ENCODE measurements at regions not wholly inside any gene's neighbourhood (a gene's known extent, or its start where the extent isn't known, plus 50 kb on each side); places are given as distances from the start of the nearest gene placed in this dataset.
A peak's percentile ranks its signal among the peaks of the same experiment; 100 is the strongest.

GRCh38 chr16:86988920-86989696 lies 328.1 kb downstream of the C16orf95 start:
- H3K4me3 ChIP-seq (ENCODE audit: low read depth, low read length), result no peak overlapping the region
- no peak for DNase-seq (ENCODE audit: low read depth)
- TF ChIP-seq, protein P1, sequence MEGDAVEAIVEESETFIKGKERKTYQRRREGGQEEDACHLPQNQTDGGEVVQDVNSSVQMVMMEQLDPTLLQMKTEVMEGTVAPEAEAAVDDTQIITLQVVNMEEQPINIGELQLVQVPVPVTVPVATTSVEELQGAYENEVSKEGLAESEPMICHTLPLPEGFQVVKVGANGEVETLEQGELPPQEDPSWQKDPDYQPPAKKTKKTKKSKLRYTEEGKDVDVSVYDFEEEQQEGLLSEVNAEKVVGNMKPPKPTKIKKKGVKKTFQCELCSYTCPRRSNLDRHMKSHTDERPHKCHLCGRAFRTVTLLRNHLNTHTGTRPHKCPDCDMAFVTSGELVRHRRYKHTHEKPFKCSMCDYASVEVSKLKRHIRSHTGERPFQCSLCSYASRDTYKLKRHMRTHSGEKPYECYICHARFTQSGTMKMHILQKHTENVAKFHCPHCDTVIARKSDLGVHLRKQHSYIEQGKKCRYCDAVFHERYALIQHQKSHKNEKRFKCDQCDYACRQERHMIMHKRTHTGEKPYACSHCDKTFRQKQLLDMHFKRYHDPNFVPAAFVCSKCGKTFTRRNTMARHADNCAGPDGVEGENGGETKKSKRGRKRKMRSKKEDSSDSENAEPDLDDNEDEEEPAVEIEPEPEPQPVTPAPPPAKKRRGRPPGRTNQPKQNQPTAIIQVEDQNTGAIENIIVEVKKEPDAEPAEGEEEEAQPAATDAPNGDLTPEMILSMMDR (IDR thresholded peaks at IDR 0.05; ENCODE audit: insufficient read depth, low read depth, low read length, missing control alignments), result no peak

DNA sequence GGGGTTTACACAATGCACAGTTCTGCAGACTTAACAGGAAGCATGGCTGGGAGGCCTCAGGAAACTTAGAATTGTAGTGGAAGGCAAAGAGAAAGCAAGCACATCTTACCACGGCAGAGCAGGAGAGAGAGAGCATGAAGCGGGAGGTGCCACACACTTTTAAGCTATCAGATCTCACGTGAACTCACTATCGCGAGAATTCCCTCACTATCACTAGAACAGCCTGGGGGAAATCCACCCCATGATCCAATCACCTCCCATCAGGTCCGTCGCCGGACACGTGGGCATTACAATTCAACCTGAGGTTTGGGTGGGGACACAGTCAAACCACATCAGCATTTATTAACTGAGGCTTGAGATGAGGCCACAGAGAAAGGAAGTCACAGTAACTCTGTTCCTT lies 326.7 kb downstream of the C16orf95 start:
- TF ChIP-seq, protein P1 (IDR thresholded peaks at IDR 0.05; ENCODE audit: insufficient read depth, low read depth, low read length, missing control alignments), result no peak
- DNase-seq (ENCODE audit: low read depth), result peak; percentile 15
- H3K4me3 ChIP-seq (ENCODE audit: low read depth, low read length), result no peak overlapping the region

DNA sequence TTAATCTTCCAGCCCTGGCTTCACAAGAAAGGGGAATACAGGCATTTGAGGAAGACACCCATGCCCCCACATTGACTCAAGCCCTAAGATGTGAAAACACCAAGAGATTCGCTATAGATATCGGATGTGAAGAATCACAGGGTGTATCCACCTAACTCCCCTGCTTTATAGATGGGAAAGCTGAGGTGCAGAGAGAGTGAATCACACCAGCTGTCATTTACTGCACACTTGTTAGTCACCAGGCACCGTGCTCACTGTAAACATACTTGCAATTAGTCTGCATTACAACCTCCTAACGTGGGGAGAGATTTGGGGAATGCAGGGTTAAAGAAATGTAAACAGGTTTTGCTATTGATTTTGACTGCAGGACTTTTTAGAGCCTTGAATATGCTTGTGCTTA lies 325.5 kb downstream of the C16orf95 start:
- H3K4me3 ChIP-seq (ENCODE audit: low read depth, low read length), result no peak overlapping the region
- DNase-seq (ENCODE audit: low read depth), result no peak
- TF ChIP-seq, protein P1 (IDR thresholded peaks at IDR 0.05; ENCODE audit: insufficient read depth, low read depth, low read length, missing control alignments), result no peak

DNA sequence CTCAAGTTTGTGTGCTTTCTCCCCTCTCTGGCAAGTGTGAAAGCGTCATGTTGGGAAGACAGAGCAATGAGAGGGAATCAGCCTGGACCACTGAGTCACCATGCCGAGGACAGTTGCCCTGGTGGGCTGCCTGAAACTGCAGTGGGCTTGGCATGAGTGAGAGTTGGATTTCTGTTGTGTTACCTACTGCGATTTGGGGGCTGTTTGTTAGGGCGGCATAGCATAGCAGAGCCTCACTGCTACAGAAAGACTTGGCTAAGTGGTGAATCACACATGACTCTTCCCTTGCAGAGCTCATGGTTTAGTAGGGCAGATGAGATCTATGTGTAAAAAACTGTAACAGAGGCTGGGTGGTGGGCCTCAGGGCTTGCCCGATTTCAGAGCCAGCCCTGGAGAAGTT lies 324.6 kb downstream of the C16orf95 start:
- TF ChIP-seq, protein P1 (IDR thresholded peaks at IDR 0.05; ENCODE audit: insufficient read depth, low read depth, low read length, missing control alignments), result no peak
- H3K4me3 ChIP-seq (ENCODE audit: low read depth, low read length), result no peak overlapping the region
- no peak for DNase-seq (ENCODE audit: low read depth)

DNA sequence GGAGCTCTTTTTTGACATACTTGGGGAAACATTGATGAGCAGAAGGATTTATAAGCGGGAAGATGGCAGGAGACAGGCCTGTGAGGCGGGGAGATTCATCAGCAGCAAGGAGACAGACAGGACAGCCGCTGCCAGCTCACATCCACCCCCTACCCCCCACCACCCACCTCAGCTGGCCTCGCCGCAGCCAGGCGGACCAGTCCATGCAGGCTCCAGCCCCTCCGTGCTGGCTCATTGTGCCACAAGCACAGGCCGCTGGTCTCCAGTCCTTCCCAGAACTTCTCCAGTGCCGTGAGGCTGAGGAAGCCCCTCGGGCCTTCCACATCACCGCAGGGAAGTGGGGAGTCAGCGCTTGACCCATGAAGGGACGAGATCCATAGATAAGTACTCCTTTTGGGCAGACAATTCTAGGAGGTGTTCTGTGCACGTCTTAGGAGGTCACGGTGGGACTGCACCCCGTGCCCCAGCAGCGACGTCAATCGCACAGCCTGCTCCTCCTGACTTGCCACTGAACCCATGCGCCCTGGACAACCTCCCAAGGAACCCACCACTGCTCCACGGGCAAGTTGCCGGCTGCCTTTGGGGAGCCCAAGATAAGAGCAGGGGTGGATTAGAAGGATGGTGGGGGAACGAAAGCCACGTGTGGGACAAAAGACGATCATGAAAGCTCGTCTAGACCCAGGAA lies 323.6 kb downstream of the C16orf95 start:
- no peak overlapping the region for H3K4me3 ChIP-seq (ENCODE audit: low read depth, low read length)
- DNase-seq (ENCODE audit: low read depth), result no peak
- TF ChIP-seq, protein P1 (IDR thresholded peaks at IDR 0.05; ENCODE audit: insufficient read depth, low read depth, low read length, missing control alignments), result no peak

DNA sequence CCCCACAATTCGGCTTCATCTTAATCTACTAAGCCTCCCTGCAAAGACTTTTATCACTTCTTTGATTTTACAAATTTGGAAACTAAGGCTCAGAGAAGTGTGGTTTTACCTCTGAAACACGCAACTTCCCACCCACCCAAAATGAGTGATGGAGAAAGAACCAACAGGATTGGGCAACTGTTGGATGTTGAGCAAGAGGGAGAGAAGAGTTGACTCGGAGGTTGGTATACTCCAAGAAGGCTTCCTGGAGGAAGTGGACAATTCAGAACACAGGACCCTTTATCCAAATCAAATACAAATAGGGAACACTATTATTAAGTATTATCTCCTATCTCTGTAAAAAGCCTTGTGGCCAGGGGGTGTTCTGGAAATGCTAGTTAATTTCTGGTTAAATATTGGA lies 323.0 kb downstream of the C16orf95 start:
- no peak overlapping the region for H3K4me3 ChIP-seq (ENCODE audit: low read depth, low read length)
- TF ChIP-seq, protein P1 (IDR thresholded peaks at IDR 0.05; ENCODE audit: insufficient read depth, low read depth, low read length, missing control alignments), result no peak
- DNase-seq (ENCODE audit: low read depth), result no peak

All from GM12865 (cell line).